H1 (cell line): ENCODE measurements at regions not wholly inside any gene's neighbourhood (a gene's known extent, or its start where the extent isn't known, plus 50 kb on each side); places are given as distances from the start of the nearest gene placed in this dataset.

ENCODE experiments used
- CTCF ChIA-PET: fragments of 300-600 bp; sonication (Branson Sonifier 250); formaldehyde crosslinking; loops from one replicate; lab custom pipeline; 2021; ENCODE audit not compliant: partially characterized antibody; lab: Charles Lee
- POLR2A ChIA-PET: fragments of 300-600 bp; sonication (Branson Sonifier 250); formaldehyde crosslinking; loops from one replicate; lab custom pipeline; 2021; ENCODE audit warnings: inconsistent platforms; ENCODE audit not compliant: partially characterized antibody; lab: Charles Lee
- DNase-seq, 2 experiments: peaks; one replicate each; pipeline versions ENCODE4 v3.0.0 to v3.0.0-alpha.2; 2010 to 2022; ENCODE audit warnings: low spot score in 2 of 2, low read depth in 1 of 2, mixed read lengths in 1 of 2
- FAIRE-seq: peaks from 2 replicates; lab custom pipeline; 2011; peaks lifted over from hg19 to GRCh38; lab: Jason Lieb, UNC
- H2AFZ ChIP-seq: 2 replicates; pipeline ENCODE4 v1.8.1; 2012; ENCODE audit warnings: low read length, inconsistent platforms
- H2AK5ac ChIP-seq: 2 replicates; pipeline ENCODE4 v1.6.1; 2013; ENCODE audit warnings: low read depth, low read length
- H2BK120ac ChIP-seq: replicated peaks from 2 replicates; pipeline ENCODE3; 2013; ENCODE audit warnings: low read depth, low read length, inconsistent platforms
- H2BK12ac ChIP-seq: 2 replicates; pipeline ENCODE4 v1.6.1; 2013; ENCODE audit warnings: low read depth, low read length
- H2BK15ac ChIP-seq: 2 replicates; pipeline ENCODE4 v1.6.1; 2013; ENCODE audit warnings: low read length
- H2BK20ac ChIP-seq: 2 replicates; pipeline ENCODE4 v1.6.1; 2013; ENCODE audit warnings: low read length
- H2BK5ac ChIP-seq: 2 replicates; pipeline ENCODE4 v1.6.1; 2013; ENCODE audit warnings: low read depth, low read length
- H3K14ac ChIP-seq: 2 replicates; pipeline ENCODE4 v1.6.1; 2013; ENCODE audit warnings: inconsistent platforms; ENCODE audit not compliant: insufficient read length
- H3K18ac ChIP-seq: 2 replicates; pipeline ENCODE4 v1.6.1; 2013; ENCODE audit warnings: low read length; ENCODE audit errors: extremely low read depth
- H3K23ac ChIP-seq: 2 replicates; pipeline ENCODE4 v1.6.1; 2013; ENCODE audit warnings: inconsistent platforms; ENCODE audit not compliant: insufficient read length
- H3K23me2 ChIP-seq: 2 replicates; pipeline ENCODE4 v1.6.1; 2013; ENCODE audit warnings: low read depth, low read length
- H3K27ac ChIP-seq: 2 replicates; pipeline ENCODE4 v1.6.1; 2011; ENCODE audit warnings: low read depth, low read length, inconsistent platforms
- H3K27me3 ChIP-seq, 4 experiments: replicated peaks in 1 of 4; 1 replicate in 1 of 4; 2 replicates in 3 of 4; pipeline versions ENCODE4 v1.6.1 to v1.8.1; 2011 to 2013; ENCODE audit warnings: low read length in 3 of 4, mild to moderate bottlenecking in 3 of 4, inconsistent platforms in 2 of 4, mixed read lengths in 2 of 4, moderate library complexity in 1 of 4; ENCODE audit not compliant: control insufficient read depth in 3 of 4, insufficient read depth in 3 of 4; ENCODE audit errors: extremely low read depth in 1 of 4
- H3K36me3 ChIP-seq, 4 experiments: 2 replicates each; pipeline versions ENCODE4 v1.6.1 to v1.8.1; 2011 to 2013; ENCODE audit warnings: mild to moderate bottlenecking in 4 of 4, low read length in 3 of 4, moderate library complexity in 2 of 4, control low read depth in 1 of 4, inconsistent platforms in 1 of 4; ENCODE audit not compliant: insufficient read depth in 4 of 4, control insufficient read depth in 2 of 4
- H3K4ac ChIP-seq: replicated peaks from 2 replicates; pipeline ENCODE3; 2013; ENCODE audit warnings: low read length, low read depth, mixed read lengths, inconsistent platforms; ENCODE audit not compliant: insufficient read length
- H3K4me1 ChIP-seq, 4 experiments: replicated peaks in 1 of 4; 1 replicate in 1 of 4; 2 replicates in 3 of 4; pipeline versions ENCODE4 v1.6.1 to v1.8.1; 2011 to 2013; ENCODE audit warnings: low read length in 3 of 4, inconsistent platforms in 2 of 4, mixed read lengths in 1 of 4; ENCODE audit not compliant: insufficient read depth in 4 of 4, control insufficient read depth in 3 of 4
- H3K4me2 ChIP-seq, 2 experiments: 2 replicates each; pipeline versions ENCODE4 v1.6.1 to v1.8.1; 2011 to 2013; ENCODE audit warnings: low read depth in 2 of 2, low read length in 2 of 2, control low read depth in 1 of 2, inconsistent platforms in 1 of 2, mild to moderate bottlenecking in 1 of 2; ENCODE audit not compliant: insufficient read depth in 1 of 2
- H3K4me3 ChIP-seq, 4 experiments: fragments of 200-600, 300-600 bp in 1 of 4; sonication (generic), shearing (Covaris generic), sonication (Bioruptor Twin) in 1 of 4; 2 replicates each; pipeline versions ENCODE4 v1.5.1 to v1.8.1; 2011 to 2016; ENCODE audit warnings: low read length in 4 of 4, low read depth in 3 of 4, control low read depth in 2 of 4, inconsistent platforms in 2 of 4, mild to moderate bottlenecking in 2 of 4, mixed read lengths in 1 of 4, moderate library complexity in 1 of 4; ENCODE audit not compliant: insufficient read depth in 2 of 4; ENCODE audit errors: extremely low read depth in 1 of 4
- H3K56ac ChIP-seq: replicated peaks from 2 replicates; pipeline ENCODE3; 2013; ENCODE audit warnings: low read depth, mild to moderate bottlenecking, mixed read lengths, low read length, inconsistent platforms; ENCODE audit not compliant: insufficient read length
- H3K79me1 ChIP-seq: 2 replicates; pipeline ENCODE4 v1.6.1; 2013; ENCODE audit warnings: low read depth, low read length, control low read depth
- H3K79me2 ChIP-seq, 2 experiments: 2 replicates each; pipeline versions ENCODE4 v1.6.1 to v1.8.1; 2012 to 2013; ENCODE audit warnings: low read length in 2 of 2, mild to moderate bottlenecking in 2 of 2, inconsistent platforms in 1 of 2; ENCODE audit not compliant: insufficient read depth in 2 of 2, control insufficient read depth in 1 of 2
- H3K9ac ChIP-seq, 4 experiments: replicated peaks in 1 of 4; 1 replicate in 1 of 4; 2 replicates in 3 of 4; pipeline versions ENCODE4 v1.6.1 to v1.8.1; 2011 to 2013; ENCODE audit warnings: low read depth in 3 of 4, low read length in 3 of 4, control low read depth in 2 of 4, mild to moderate bottlenecking in 2 of 4, moderate library complexity in 2 of 4, inconsistent platforms in 1 of 4; ENCODE audit errors: extremely low read depth in 1 of 4
- H3K9me3 ChIP-seq, 2 experiments: 2 replicates each; pipeline versions ENCODE4 v1.6.1 to v1.8.1; 2012 to 2013; ENCODE audit warnings: mild to moderate bottlenecking in 2 of 2, moderate library complexity in 2 of 2, control low read depth in 1 of 2, inconsistent platforms in 1 of 2, low read depth in 1 of 2, low read length in 1 of 2, mixed read lengths in 1 of 2; ENCODE audit not compliant: insufficient read depth in 2 of 2
- H4K20me1 ChIP-seq, 2 experiments: replicated peaks in 1 of 2; 2 replicates each; pipeline versions ENCODE3 to v1.8.1; 2011 to 2013; ENCODE audit warnings: inconsistent platforms in 2 of 2, low read length in 2 of 2, mild to moderate bottlenecking in 1 of 2; ENCODE audit not compliant: insufficient read depth in 2 of 2, control insufficient read depth in 1 of 2
- H4K5ac ChIP-seq: 2 replicates; pipeline ENCODE4 v1.6.1; 2013; ENCODE audit warnings: low read length, low read depth, mixed read lengths, inconsistent platforms; ENCODE audit not compliant: insufficient read length
- H4K8ac ChIP-seq: 2 replicates; pipeline ENCODE4 v1.8.0; 2013; ENCODE audit warnings: mild to moderate bottlenecking, moderate library complexity, low read length, inconsistent platforms; ENCODE audit not compliant: insufficient read depth; ENCODE audit errors: extremely low read depth
- H4K91ac ChIP-seq: replicated peaks from 2 replicates; pipeline ENCODE3; 2013; ENCODE audit warnings: low read length, mixed read lengths, inconsistent platforms; ENCODE audit not compliant: insufficient read length
- CBX8 ChIP-seq: fragments of 300-800, 300-1000 bp; sonication (generic); IDR thresholded peaks from 2 replicates; pipeline ENCODE4 v1.7.1; 2016; ENCODE audit warnings: low read depth, low read length, borderline replicate concordance
- CREB1 ChIP-seq: IDR thresholded peaks from 2 replicates; pipeline ENCODE4 v1.6.1; 2012; ENCODE audit warnings: inconsistent platforms
- JUN ChIP-seq: IDR thresholded peaks from 2 replicates; pipeline ENCODE4 v1.6.1; 2011; ENCODE audit warnings: low read depth, mild to moderate bottlenecking, improper control_type of control experiment, low read length
- KDM1A ChIP-seq: fragments of 200-600, 300-600 bp; sonication (generic); IDR thresholded peaks from 2 replicates; pipeline ENCODE4 v1.7.1; 2016; ENCODE audit warnings: mild to moderate bottlenecking, low read length, borderline replicate concordance
- POLR2A ChIP-seq, 2 experiments: IDR thresholded peaks; 1 replicate in 1 of 2; 2 replicates in 1 of 2; pipeline ENCODE4 v1.6.1; 2011; ENCODE audit warnings: low read depth in 2 of 2, low read length in 2 of 2, mild to moderate bottlenecking in 2 of 2; ENCODE audit errors: control extremely low read depth in 1 of 2
- RAD21 ChIP-seq, 2 experiments: IDR thresholded peaks in 1 of 2; conservative IDR thresholded peaks in 1 of 2; 2 replicates each; pipeline ENCODE4 v1.6.1; 2011; ENCODE audit warnings: low read depth in 2 of 2, low read length in 2 of 2, improper control_type of control experiment in 1 of 2, inconsistent platforms in 1 of 2, mild to moderate bottlenecking in 1 of 2, moderate library complexity in 1 of 2
- RFX5 ChIP-seq: IDR thresholded peaks from 2 replicates; pipeline ENCODE4 v1.6.1; 2011; ENCODE audit warnings: low read depth, low read length, improper control_type of control experiment, borderline replicate concordance
- SAP30 ChIP-seq: fragments of 300-600 bp; sonication (generic); IDR thresholded peaks from 2 replicates; pipeline ENCODE4 v1.7.1; 2012; ENCODE audit warnings: low read length, moderate library complexity, mild to moderate bottlenecking, inconsistent platforms; ENCODE audit not compliant: insufficient read depth, insufficient replicate concordance
- SP1 ChIP-seq: IDR thresholded peaks from 2 replicates; pipeline ENCODE4 v1.6.1; 2011; ENCODE audit warnings: low read depth, low read length
- SUZ12 ChIP-seq: fragments of 200-600 bp; sonication (generic); IDR thresholded peaks from 2 replicates; pipeline ENCODE4 v1.6.1; 2012; ENCODE audit warnings: mild to moderate bottlenecking, inconsistent platforms, low read length, moderate library complexity, mixed read lengths
- TBP ChIP-seq: IDR thresholded peaks from 2 replicates; pipeline ENCODE4 v1.6.1; 2011; ENCODE audit warnings: low read depth, low read length, improper control_type of control experiment
- ZNF274 ChIP-seq: IDR thresholded peaks from 2 replicates; pipeline ENCODE4 v1.7.0; 2012; ENCODE audit warnings: low read length, borderline replicate concordance; ENCODE audit errors: extremely low read depth
- WGBS, 2 experiments: shearing (Covaris generic) in 1 of 2; methylation state at CpG; one replicate each; pipeline versions ENCODE4 v1.1.6 to v1.1.7; 2013 to 2015; ENCODE audit warnings: low lambda C conversion rate in 2 of 2, mixed read lengths in 2 of 2, inconsistent platforms in 1 of 2, low coverage in 1 of 2, missing lambda C conversion rate in 1 of 2; ENCODE audit not compliant: insufficient replicate concordance in 2 of 2, insufficient coverage in 1 of 2, insufficient read length in 1 of 2; ENCODE audit errors: extremely low coverage in 1 of 2, missing lambda C conversion rate in 1 of 2; 5-methylcytosine and 5-hydroxymethylcytosine counted together
- TF ChIP-seq, protein P1 (sequence below), 3 experiments: IDR thresholded peaks; 1 replicate in 2 of 3; 2 replicates in 1 of 3; pipeline versions ENCODE4 v1.5.1 to v1.6.1; 2011; ENCODE audit warnings: low read length in 3 of 3, mild to moderate bottlenecking in 3 of 3, inconsistent platforms in 2 of 3, low read depth in 1 of 3, moderate library complexity in 1 of 3; ENCODE audit not compliant: insufficient read depth in 1 of 3; ENCODE audit errors: control extremely low read depth in 1 of 3

GRCh38 chr13:71148396-71148795 is 718.6 kb downstream of the DACH1 start:
- Histone ChIP-seq H3K9ac (no peak overlapping the region), H3K79me1 (no peaks in the 10 kb centered on the region), H3K18ac (no peak overlapping the region), H4K8ac (no peak overlapping the region), H3K4me3 (no peak overlapping the region), H4K20me1 (no peaks in the 10 kb centered on the region), H3K36me3 (no peaks in the 10 kb centered on the region), H4K91ac (no peak overlapping the region), H3K56ac (no peak overlapping the region), H2BK20ac (no peak overlapping the region), H3K9me3 (no peaks in the 10 kb centered on the region), H2AFZ (no peak overlapping the region), H3K14ac (no peak overlapping the region), H3K27me3 (no peaks in the 10 kb centered on the region), H3K27ac (no peak overlapping the region), H2BK15ac (no peak overlapping the region), H3K4me1 (no peaks in the 10 kb centered on the region), H2BK12ac (no peak overlapping the region), H3K4ac (no peak overlapping the region), H3K23ac (no peak overlapping the region), H3K23me2 (no peaks in the 10 kb centered on the region), H2BK5ac (no peak overlapping the region), H3K79me2 (no peaks in the 10 kb centered on the region), H4K5ac (no peak overlapping the region), H3K4me2 (no peak overlapping the region), H2BK120ac (no peak overlapping the region), H2AK5ac (no peak overlapping the region)
- FAIRE-seq (no peak), DNase-seq (no peak)
- POLR2A ChIA-PET: no interaction called here
- WGBS, 2 experiments: 65% methylated on average over 1 of the region's 1 CpG; no CpG with 5 or more reads in 1 of the 2 experiments
- CTCF ChIA-PET: interaction anchor here (2.0 kb wide), 1 partner anchor 9 kb away, joined by 7 read pairs; no protein-coding TSS in a partner anchor
- TF ChIP-seq TBP (no peak), RFX5 (no peak), ZNF274 (no peak), POLR2A (IDR thresholded peaks at IDR 0.05; ENCODE audit: control extremely low read depth in 1 of 2, low read depth in 2 of 2, low read length in 2 of 2) (no peak), RAD21 (IDR thresholded peaks at IDR 0.05 in 1 of 2, conservative IDR thresholded peaks at IDR 0.05 in 1 of 2; ENCODE audit: low read depth in 2 of 2, low read length in 2 of 2) (no peak), SAP30 (no peak), SP1 (no peak), JUN (no peak), SUZ12 (no peak), CREB1 (no peak), KDM1A (no peak), CBX8 (no peak)
- TF ChIP-seq, protein P1, sequence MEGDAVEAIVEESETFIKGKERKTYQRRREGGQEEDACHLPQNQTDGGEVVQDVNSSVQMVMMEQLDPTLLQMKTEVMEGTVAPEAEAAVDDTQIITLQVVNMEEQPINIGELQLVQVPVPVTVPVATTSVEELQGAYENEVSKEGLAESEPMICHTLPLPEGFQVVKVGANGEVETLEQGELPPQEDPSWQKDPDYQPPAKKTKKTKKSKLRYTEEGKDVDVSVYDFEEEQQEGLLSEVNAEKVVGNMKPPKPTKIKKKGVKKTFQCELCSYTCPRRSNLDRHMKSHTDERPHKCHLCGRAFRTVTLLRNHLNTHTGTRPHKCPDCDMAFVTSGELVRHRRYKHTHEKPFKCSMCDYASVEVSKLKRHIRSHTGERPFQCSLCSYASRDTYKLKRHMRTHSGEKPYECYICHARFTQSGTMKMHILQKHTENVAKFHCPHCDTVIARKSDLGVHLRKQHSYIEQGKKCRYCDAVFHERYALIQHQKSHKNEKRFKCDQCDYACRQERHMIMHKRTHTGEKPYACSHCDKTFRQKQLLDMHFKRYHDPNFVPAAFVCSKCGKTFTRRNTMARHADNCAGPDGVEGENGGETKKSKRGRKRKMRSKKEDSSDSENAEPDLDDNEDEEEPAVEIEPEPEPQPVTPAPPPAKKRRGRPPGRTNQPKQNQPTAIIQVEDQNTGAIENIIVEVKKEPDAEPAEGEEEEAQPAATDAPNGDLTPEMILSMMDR (IDR thresholded peaks at IDR 0.05; ENCODE audit: control extremely low read depth in 1 of 3, insufficient read depth in 1 of 3, low read depth in 1 of 3, low read length in 3 of 3): no peak
